GOT3 (cell line): ENCODE measurements at regions not wholly inside any gene's neighbourhood (a gene's known extent, or its start where the extent isn't known, plus 50 kb on each side); places are given as distances from the start of the nearest gene placed in this dataset.
"Not testable (repeated sequence)": the region's sequence is repeated elsewhere in the genome, so short reads cannot be mapped to it uniquely, and the experiment has no call there.

ENCODE experiments used
- DNase-seq: peaks from one replicate; lab custom pipeline; 2025; ENCODE audit warnings: mixed read lengths; lab: John Stamatoyannopoulos, UW

GRCh38 chr5:8561224-8561840 lies 692.4 kb downstream of the MTRR start:
- DNase-seq = no peak

DNA sequence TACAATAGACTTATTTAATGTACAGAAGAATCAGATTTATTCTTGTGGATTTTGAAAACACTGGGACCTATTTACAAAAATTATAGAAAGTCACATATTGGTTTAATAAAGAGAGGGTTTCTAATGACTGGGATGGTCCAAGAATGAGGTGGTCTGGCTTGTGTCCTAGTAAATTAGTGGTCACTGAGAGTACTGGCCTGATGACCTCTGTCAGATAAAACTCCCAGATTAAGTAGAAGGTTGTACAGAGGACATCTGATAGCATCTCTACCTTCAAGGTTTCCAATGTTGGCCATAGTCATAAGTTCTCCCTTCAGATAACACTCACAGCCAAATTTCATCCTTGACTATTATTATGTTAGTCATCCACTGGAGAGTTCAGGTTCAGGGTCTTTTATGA lies 692.9 kb downstream of the MTRR start:
- no peak for DNase-seq

- DNase-seq = not testable (repeated sequence)
Measured at GRCh38 chr5:8563540-8563939, 694.6 kb downstream of the MTRR start.

- DNase-seq = no peak
Measured at GRCh38 chr5:8568858-8569257, 699.9 kb downstream of the MTRR start.

DNA sequence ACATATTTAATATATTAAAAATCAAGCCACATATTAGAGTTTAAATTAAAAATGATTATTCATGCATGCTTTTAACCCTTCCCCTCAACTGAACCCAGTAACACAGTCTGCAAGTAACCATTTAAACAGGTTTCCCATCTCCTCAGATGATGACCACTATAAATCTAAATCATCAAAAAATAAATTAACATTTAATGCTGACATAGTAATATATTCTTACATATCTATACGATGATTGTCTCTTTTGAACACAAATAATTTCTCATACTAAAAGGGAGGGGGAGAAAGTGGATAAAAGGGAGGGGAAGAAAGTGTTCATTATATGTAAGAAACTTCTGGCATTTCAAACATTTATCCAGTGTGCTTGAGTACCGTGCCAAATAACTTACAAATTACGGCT lies 701.6 kb downstream of the MTRR start:
- no peak for DNase-seq

GRCh38 chr5:8576178-8576577 lies 707.2 kb downstream of the MTRR start:
- DNase-seq = no peak

DNA sequence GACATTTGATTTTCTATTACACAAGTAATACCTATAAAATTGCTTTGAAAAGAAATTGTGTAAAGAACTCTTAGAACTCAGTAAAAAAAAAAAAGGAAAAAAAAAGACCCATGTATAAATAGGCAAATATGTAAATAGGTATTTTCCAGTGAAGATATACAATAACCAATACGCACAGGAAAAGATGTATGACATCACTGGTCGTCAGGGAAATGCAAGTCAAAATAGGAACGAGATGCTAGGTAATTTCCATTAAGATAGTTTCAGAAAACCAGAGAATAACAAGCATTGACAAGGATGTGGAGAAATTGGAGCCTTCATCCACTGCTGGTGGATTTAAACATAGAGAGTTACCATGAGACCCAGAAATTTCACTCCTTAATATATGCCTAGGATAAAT lies 708.8 kb downstream of the MTRR start:
- no peak for DNase-seq

DNA sequence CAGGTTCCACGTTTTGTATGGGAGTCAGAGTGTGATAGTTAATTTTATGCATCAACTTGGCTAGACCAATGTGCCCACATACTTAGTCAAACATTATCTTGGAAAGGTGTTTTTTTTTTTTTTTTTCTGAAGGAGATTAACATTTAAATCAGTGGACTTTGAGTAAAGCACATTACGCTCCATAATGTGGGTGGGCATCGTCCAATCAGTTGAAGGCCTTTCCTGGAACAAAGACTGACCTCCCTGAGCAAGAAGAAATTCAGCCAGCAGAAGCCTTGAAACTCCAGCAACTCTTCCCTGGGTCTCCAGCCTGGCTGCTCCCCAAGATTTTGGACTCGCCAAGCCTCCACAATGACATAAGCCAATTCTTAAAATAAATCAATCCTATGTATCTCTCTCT lies 711.4 kb downstream of the MTRR start:
- DNase-seq = no peak

- no peak for DNase-seq
Measured at GRCh38 chr5:8581047-8581446, 712.1 kb downstream of the MTRR start.

DNA sequence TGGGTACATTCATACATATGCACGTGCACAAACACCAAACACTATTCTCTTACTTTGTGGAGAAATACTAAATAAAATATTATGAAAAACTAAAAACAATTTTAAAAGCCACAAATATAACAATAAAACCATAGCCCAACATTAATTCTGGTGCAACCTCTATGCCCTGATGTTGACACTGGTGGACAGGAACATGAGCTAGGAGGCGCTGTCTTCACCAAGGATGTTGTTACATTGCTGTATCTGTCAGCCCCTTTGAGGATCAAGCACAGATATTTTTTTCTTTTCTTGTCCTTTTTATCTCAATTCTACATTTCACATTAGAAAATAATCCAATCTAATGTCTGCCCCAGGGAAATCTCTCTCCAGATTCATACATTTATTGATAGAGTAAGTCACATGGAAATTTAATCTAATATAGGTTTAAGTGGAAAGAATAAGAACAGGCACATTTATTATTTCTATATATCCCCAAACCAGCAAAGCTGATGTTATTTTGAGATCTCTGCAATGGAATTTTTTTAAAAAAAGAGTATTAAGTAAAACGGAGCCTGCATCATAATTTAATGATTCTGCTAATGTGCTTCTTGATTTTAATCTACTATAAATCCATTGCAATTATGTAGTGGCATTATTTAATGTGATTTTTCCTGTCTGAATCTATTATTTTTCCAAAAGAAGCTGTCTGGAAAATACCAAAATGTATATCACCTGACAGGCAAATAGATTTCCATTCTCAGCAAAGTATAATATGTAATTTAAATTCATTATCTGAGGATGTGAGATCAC lies 716.5 kb downstream of the MTRR start:
- DNase-seq = no peak

DNA sequence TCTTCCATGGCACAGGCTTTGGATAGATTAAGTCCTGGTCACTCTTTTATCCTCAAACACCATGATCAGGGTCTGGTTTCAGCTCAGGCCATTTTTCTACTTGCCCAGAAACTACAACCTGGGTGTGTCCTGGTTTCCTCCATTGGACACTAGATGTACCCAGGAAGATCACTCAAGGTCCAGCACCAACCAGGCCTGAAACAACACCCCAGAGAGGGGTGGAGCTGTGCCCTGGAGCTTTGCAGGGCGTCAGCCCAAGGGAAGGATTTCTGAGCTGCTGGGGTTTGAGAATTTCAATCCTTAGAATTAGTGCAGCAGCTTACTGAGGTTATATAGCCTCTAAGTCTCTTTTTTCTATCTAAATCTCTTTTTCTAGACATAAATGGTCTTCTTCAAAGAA lies 722.0 kb downstream of the MTRR start:
- no peak for DNase-seq

GRCh38 chr5:8598356-8598755 lies 729.4 kb downstream of the MTRR start:
- no peak for DNase-seq

DNA sequence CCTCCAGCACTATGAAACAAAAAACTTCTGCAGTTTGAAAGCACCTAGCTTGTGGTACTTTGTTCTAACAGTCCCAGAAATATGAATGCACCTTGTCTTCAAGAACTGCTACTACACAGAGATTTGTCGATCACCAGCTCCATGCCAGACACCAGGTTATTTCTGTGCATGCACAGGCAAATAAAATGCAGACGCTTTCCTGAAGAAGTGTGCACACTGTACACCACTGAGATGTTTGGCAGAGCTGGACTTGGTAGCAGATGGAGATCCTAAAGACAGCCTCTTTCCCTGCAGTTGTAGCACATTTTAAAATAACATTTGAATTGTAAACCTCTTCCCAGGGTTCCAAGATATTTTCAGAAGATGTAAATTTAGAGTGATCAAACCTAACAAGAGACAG lies 730.0 kb downstream of the MTRR start:
- no peak for DNase-seq

GRCh38 chr5:8600843-8601242 lies 731.9 kb downstream of the MTRR start:
- no peak for DNase-seq

DNA sequence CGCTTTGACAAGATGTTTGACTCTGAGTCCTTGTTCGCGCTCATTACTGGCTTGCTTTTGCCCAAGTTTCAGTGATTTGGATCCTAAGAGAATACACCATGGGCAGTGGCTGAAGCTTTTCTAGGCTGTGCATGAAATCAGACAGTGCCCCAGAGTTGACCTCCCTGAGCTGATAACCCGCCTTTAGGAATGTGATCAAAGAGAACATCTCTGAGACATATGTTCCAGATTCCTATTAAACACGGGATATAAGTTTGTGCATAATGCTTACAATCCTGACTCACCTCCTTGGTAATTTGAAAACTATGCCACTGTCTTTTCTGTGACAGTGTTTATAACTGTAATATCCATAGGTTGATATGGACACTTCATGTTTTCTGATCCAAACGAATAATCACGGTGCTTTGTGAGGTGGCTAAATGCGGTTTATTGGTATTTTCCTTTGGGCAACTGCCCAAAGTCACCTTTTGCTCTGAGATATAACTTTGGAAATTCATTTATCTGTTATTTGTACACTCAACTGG lies 732.9 kb downstream of the MTRR start:
- no peak for DNase-seq

DNA sequence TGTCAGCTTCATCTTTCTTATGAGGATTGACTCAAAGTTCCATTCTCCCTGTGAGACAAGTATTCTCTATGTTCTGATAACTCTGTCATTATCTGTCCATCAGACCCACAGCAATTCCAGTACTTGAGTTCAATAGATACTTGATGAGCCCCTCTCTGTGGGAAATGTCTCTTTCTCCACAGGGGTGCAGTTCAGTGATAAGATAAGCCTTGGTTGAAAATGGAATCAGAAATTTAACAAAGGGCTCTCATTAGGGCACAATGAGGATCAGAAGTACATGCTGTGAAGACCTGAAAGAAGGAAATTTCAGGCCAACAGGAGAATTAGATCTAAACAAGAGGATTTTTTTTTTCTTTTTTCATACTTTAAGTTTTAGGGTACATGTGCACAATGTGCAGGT lies 737.3 kb downstream of the MTRR start:
- DNase-seq = no peak

GRCh38 chr5:8611067-8611466 lies 742.1 kb downstream of the MTRR start:
- no peak for DNase-seq

DNA sequence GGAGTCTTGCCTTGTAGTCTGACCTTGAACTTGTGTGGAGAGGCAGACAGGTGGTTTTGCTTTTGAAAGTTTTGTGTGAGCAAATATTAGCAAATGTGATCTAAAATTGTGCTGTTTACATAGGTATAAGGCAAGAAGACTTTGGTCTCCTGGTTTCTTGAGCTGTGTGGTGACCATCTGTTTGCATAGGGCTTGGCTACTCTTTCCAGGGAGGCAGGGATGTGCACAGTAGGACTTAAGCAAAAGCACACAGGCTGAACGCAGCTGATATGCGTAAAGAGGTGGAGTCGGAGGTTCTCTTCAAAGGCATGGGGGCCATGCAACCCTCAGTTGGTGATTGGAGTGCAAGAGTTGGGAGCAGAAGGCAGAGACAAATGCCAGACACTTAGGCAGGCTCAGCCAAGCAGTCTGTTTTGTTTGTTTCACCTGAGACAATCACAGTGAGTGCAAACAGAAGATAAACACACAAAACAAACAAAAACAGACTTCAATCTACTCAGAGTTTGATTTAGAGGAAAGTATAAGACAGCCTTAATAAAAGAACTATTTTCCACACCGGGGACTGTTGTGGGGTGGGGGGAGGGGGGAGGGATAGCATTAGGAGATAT lies 744.2 kb downstream of the MTRR start:
- DNase-seq = no peak

GRCh38 chr5:8615142-8615858 lies 746.4 kb downstream of the MTRR start:
- DNase-seq = no peak

DNA sequence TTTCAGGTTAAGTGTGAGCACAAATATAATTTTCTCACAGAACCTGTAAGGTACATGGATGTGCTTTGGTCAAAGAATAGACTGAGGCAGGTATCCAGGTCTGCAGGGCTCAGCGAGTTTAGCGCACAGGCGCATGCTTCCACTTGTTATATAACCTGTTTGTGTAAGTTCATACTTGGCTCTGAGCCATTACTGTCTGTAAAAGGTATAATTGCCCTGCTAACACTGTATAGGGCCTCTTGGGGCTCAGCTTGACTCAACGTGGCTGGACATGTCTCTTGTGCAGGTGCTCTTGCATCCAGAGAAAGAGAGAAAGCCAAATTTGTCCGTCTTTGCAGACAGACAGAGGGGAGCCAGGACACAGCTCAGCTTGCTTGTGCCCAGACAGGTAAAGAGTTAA lies 759.6 kb downstream of the MTRR start:
- no peak for DNase-seq

- DNase-seq = no peak
Measured at GRCh38 chr5:8633259-8633658, 764.3 kb downstream of the MTRR start.

DNA sequence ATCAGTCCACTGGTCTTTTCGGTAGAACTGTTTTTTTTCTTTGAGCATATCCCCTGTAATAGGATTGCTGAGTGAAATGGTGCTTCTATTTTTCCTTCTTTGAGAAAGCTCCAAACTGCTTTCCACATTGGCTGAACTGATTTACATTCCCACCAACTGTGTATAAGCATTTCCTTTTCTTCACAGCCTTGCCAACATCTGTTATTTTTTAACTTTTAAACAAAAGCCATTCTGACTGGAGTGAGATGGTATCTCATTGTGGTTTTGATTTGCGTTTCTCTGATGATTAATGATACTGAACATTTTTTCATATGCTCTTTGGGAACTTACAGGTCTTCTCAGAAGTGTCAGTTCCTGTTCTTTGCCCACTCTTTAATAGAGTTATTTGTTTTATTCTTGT lies 764.7 kb downstream of the MTRR start:
- no peak for DNase-seq

GRCh38 chr5:8634219-8634618 lies 765.3 kb downstream of the MTRR start:
- DNase-seq = no peak
